ENCODE measurements at regions not wholly inside any gene's neighbourhood (a gene's known extent, or its start where the extent isn't known, plus 50 kb on each side); places are given as distances from the start of the nearest gene placed in this dataset.
"Not testable (repeated sequence)": the region's sequence is repeated elsewhere in the genome, so short reads cannot be mapped to it uniquely, and the experiment has no call there.

DNA sequence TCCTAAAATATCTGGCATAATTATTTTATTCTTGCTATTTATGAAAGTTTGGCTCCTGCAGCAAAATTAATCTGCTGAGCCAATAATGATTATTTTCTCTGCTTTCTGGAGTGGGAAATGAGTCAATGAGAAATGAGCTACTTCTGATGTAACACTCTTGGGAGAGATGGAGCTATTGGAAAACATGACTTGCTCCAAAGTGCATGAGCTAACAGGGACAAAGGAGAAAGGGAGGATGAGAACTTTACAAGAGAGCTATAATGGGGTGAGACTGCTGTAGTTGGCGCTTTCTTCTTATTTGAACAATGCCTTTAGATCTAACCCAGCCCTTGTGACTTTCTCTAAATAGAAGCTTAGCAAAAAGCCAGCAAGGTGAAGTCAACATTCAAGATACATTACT is 615.1 kb downstream of the ANKRD50 start:
- no peaks in the 10 kb centered on the region for H3K9me3 ChIP-seq
- H3K27me3 ChIP-seq, result no peaks in the 10 kb centered on the region
- H3K36me3 ChIP-seq, result no peaks in the 10 kb centered on the region
- H3K4me2 ChIP-seq, result no peak overlapping the region
- no peaks in the 10 kb centered on the region for H3K4me1 ChIP-seq
- H3K4me3 ChIP-seq, result no peak overlapping the region
- no peak overlapping the region for H3K9ac ChIP-seq
- no peak overlapping the region for H3K27ac ChIP-seq
- TF ChIP-seq Cebpa-rat (IDR thresholded peaks at IDR 0.05), result no peak
- H4K20me1 ChIP-seq, result no peaks in the 10 kb centered on the region

DNA sequence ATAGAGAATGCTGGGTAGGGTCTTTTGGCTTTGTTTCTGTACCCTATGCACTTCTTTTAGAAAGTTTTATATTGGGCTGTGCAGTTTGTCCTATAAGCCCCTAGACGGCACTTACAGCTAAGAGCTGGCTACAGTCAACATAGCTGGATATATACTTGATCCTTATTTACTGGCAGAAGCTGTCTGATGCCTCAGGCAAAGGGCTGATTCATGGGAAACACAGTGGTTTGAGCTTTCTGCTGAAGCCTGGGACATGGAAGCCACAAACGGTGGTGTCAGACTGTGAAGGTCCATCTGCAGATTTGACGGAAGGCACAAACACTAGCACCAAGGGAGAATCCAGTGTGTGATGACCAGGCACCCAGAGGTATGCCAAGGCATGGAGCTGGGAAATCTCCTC is 608.4 kb downstream of the ANKRD50 start:
- no peak for TF ChIP-seq Cebpa-rat (IDR thresholded peaks at IDR 0.05)
- Histone ChIP-seq H3K9ac (no peak overlapping the region), H4K20me1 (no peaks in the 10 kb centered on the region), H3K9me3 (no peaks in the 10 kb centered on the region), H3K36me3 (no peaks in the 10 kb centered on the region), H3K4me1 (peaks cover 8% of the 10 kb centered on the region; the same call in 1 of the 2 replicates), H3K27ac (no peak overlapping the region), H3K27me3 (no peaks in the 10 kb centered on the region), H3K4me3 (no peak overlapping the region), H3K4me2 (no peak overlapping the region)

DNA sequence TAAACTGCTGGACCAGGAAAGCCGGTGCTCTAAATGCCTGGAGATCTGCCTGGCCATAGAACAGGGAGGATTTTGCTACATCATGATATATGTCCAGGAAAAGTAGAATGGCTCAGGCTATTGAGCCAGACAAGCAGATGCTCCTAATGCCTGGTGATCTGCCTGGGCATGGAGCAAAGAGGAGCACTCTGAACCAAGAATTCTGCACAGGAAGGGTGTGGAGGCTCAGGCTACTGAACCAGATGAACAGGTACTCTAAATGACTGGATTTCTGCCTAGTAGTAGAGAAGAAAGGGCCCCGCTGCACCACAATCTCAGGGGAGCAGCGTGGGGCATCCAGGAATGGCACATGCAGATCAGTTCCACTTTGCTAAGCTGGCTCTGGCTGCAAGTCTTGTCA is 607.9 kb downstream of the ANKRD50 start:
- no peak overlapping the region for H3K9ac ChIP-seq
- H3K4me2 ChIP-seq, result no peak overlapping the region
- H3K4me1 ChIP-seq, result peaks cover 8% of the 10 kb centered on the region; the same call in 1 of the 2 replicates
- no peaks in the 10 kb centered on the region for H3K9me3 ChIP-seq
- no peak overlapping the region for H3K27ac ChIP-seq
- H3K27me3 ChIP-seq, result no peaks in the 10 kb centered on the region
- no peak for TF ChIP-seq Cebpa-rat (IDR thresholded peaks at IDR 0.05)
- no peaks in the 10 kb centered on the region for H4K20me1 ChIP-seq
- H3K36me3 ChIP-seq, result no peaks in the 10 kb centered on the region
- H3K4me3 ChIP-seq, result no peak overlapping the region

DNA sequence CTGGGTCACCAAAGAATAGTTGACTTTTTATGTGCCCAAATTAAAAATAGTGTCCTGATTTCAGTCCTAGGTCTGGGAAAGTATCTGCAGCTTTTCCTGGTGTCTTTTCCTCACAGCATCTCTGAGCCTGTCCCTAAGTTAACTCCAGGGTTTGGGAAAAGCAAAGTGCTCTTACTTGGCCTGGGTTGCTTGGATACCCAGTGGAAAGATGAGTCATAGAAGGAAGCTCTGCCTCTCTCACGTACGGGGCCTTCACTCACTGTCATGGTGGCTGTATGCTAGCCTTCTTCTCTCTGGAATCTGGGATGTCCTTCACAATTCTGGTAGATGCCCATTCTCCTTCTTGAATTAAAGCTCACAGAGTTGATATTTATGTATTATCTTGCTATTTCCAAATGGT is 607.3 kb downstream of the ANKRD50 start:
- Histone ChIP-seq H3K9ac (no peak overlapping the region), H4K20me1 (no peaks in the 10 kb centered on the region), H3K27me3 (no peaks in the 10 kb centered on the region), H3K4me1 (peaks cover 8% of the 10 kb centered on the region; the same call in 1 of the 2 replicates), H3K4me3 (no peak overlapping the region), H3K27ac (no peak overlapping the region), H3K36me3 (no peaks in the 10 kb centered on the region), H3K4me2 (no peak overlapping the region), H3K9me3 (no peaks in the 10 kb centered on the region)
- TF ChIP-seq Cebpa-rat (IDR thresholded peaks at IDR 0.05), result no peak

DNA sequence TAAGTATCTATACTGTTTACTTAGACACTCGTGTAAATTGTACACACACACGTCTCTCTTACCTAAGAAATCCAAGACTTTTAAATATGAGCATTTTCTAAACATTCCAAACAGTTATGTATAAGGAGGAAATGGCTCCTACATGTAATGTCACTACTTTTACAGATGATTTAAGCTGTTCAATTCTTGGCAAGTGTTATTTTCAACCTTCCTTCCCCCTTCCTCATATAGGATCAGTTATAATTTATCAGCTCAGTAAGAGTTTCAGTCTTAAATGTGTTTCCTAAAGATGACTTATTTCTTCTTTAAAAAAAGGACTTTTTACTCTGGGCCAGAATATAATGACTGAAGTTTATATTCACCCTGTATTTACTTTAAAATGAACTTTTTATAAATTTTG is 601.1 kb downstream of the ANKRD50 start:
- Histone ChIP-seq H3K27ac (no peak overlapping the region), H4K20me1 (no peaks in the 10 kb centered on the region)

DNA sequence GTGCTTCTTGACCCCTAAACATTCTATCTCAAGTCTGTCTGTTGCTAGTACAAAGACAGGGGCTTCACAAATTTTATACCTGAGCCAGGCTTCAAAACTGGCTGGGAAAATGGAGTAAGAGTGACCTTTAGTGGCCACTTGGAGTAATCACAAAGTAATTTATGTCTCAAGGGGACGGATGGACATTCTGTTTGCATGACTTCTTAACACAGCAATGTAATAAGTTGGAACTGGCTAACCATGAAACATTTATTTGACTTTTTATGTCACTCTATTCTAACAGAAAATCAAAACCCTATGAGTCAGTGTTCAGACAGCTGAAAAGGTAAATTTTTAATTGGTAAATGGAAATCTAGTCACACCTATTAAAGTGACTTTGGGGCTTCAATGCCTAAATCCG is 600.6 kb downstream of the ANKRD50 start:
- no peaks in the 10 kb centered on the region for H3K4me1 ChIP-seq
- no peak overlapping the region for H3K4me3 ChIP-seq
- no peak overlapping the region for H3K27ac ChIP-seq
- no peak overlapping the region for H3K4me2 ChIP-seq
- H4K20me1 ChIP-seq, result no peaks in the 10 kb centered on the region
- no peaks in the 10 kb centered on the region for H3K27me3 ChIP-seq
- no peaks in the 10 kb centered on the region for H3K36me3 ChIP-seq
- H3K9me3 ChIP-seq, result no peaks in the 10 kb centered on the region
- H3K9ac ChIP-seq, result no peak overlapping the region
- TF ChIP-seq Cebpa-rat (IDR thresholded peaks at IDR 0.05), result no peak

More for the DNA sequence above, 601.1 kb downstream of the ANKRD50 start:
- Histone ChIP-seq H3K4me2 (no peak overlapping the region), H3K9me3 (no peaks in the 10 kb centered on the region), H3K36me3 (no peaks in the 10 kb centered on the region), H3K27me3 (no peaks in the 10 kb centered on the region), H3K4me3 (no peak overlapping the region), H3K9ac (no peak overlapping the region), H3K4me1 (no peaks in the 10 kb centered on the region)
- TF ChIP-seq Cebpa-rat (IDR thresholded peaks at IDR 0.05), result no peak

DNA sequence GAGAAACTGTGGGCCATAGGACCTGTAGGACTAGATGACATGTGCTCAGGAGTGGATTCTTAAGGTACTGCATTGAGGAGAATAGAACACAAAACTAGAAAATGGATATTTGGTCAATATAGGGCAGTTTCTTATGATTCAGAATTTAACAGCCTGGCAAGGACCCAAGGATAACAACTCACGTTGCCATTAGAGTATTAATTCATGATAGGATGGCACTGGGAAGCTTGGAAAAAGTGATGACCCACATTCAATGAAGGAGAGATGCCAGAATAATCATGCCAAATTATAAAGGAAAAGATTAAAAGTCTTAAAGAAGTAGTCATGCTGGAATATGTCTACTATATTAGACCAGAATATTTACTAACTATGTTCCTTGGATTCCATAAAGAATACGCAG is 594.5 kb downstream of the ANKRD50 start:
- Histone ChIP-seq H3K27ac (no peak overlapping the region), H3K4me3 (no peak overlapping the region), H3K9me3 (no peaks in the 10 kb centered on the region), H4K20me1 (no peaks in the 10 kb centered on the region), H3K4me1 (no peaks in the 10 kb centered on the region), H3K4me2 (no peak overlapping the region), H3K9ac (no peak overlapping the region), H3K36me3 (no peaks in the 10 kb centered on the region), H3K27me3 (no peaks in the 10 kb centered on the region)
- TF ChIP-seq Cebpa-rat (IDR thresholded peaks at IDR 0.05), result no peak

DNA sequence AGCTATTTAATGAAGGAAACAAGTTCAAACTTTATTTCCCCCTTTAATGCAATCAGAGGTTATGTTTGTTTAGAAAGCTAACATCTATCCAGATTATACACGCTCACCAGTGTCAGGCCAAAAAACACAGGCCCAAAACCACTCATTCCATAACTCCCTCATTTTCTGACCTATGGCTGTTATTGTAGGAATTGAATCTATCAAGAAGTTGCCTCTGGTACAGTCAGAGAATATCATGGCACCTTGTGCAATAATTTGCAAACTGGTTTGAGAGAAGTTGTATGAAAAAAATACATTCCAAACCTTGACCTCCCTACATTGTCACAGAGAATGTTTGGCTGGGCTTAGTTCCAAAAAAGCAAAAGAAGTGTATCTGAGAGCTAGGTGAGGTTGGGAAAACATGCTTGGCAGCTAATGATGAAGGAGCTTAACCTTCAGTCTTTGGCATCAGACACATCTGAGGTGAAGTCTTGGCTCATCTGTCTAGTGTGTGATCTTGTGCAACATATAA is 591.0 kb downstream of the ANKRD50 start:
- H3K27me3 ChIP-seq, result no peaks in the 10 kb centered on the region
- TF ChIP-seq Cebpa-rat (IDR thresholded peaks at IDR 0.05), result no peak
- H4K20me1 ChIP-seq, result no peaks in the 10 kb centered on the region
- no peaks in the 10 kb centered on the region for H3K9me3 ChIP-seq
- no peak overlapping the region for H3K9ac ChIP-seq
- H3K4me2 ChIP-seq, result no peak overlapping the region
- no peak overlapping the region for H3K4me3 ChIP-seq
- H3K27ac ChIP-seq, result no peak overlapping the region
- no peaks in the 10 kb centered on the region for H3K4me1 ChIP-seq
- H3K36me3 ChIP-seq, result no peaks in the 10 kb centered on the region

DNA sequence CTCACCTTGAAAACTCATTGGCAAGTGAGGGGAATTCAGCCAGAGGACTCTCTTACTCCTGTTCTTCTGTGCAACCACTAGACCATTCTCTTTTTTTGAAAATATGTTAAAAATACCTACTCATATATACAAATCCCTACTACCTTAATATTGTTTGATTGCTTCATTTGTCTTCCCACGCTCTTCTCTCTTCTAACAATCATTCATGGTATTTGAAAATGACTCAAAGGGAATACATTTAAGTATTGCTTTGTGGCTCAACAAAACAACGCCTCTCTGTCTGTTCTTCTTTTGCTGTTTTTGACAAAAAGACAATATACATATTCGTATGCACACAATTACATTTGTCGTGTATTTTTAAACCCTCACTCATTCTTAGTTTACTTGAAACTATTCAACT is 589.4 kb downstream of the ANKRD50 start:
- Histone ChIP-seq H3K27me3 (no peaks in the 10 kb centered on the region), H3K4me3 (no peak overlapping the region), H3K36me3 (no peaks in the 10 kb centered on the region), H3K9ac (no peak overlapping the region), H3K4me1 (no peaks in the 10 kb centered on the region), H3K9me3 (no peaks in the 10 kb centered on the region), H3K4me2 (no peak overlapping the region), H3K27ac (no peak overlapping the region), H4K20me1 (no peaks in the 10 kb centered on the region)
- no peak for TF ChIP-seq Cebpa-rat (IDR thresholded peaks at IDR 0.05)

DNA sequence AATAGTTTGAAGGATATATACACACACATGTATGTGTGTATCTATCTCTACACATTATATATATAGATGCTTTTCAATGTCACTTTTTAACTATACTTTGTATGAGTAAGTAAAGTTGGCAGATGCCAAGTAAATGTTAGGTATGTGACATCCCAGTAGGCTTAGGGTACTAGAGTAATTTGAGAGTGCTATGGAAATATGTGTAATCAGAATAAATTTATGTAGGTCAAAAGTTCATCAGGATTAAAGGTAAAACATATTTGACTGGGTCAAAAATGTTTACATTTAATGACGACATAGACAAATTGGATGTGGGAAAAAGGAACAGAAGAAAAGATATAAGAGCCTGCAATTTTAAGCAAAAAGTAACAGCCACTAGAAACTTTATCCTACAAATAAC is 588.8 kb downstream of the ANKRD50 start:
- no peak overlapping the region for H3K27ac ChIP-seq
- H3K9ac ChIP-seq, result no peak overlapping the region
- H3K4me3 ChIP-seq, result no peak overlapping the region
- H3K36me3 ChIP-seq, result no peaks in the 10 kb centered on the region
- H4K20me1 ChIP-seq, result no peaks in the 10 kb centered on the region
- no peak for TF ChIP-seq Cebpa-rat (IDR thresholded peaks at IDR 0.05)
- H3K27me3 ChIP-seq, result no peaks in the 10 kb centered on the region
- H3K9me3 ChIP-seq, result no peaks in the 10 kb centered on the region
- no peak overlapping the region for H3K4me2 ChIP-seq
- H3K4me1 ChIP-seq, result no peaks in the 10 kb centered on the region

DNA sequence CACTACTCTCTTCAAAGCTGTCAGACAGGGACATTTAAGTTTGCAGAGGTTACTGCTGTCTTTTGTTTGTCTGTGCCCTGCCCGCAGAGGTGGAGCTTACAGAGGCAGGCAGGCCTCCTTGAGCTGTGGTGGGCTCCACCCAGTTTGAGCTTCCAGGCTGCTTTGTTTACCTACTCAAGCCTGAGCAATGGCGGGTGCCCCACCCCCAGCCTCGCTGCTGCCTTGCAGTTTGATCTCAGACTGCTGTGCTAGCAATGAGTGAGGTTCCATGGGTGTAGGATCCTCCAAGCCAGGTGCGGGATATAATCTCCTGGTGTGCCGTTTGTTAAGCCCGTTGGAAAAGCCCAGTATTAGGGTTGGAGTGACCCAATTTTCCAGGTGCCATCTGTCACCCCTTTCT is 581.2 kb downstream of the ANKRD50 start:
- H3K4me2 ChIP-seq, H3K27ac ChIP-seq, H3K9me3 ChIP-seq, H3K27me3 ChIP-seq, H3K36me3 ChIP-seq, H3K9ac ChIP-seq, H3K4me1 ChIP-seq, H3K4me3 ChIP-seq, H4K20me1 ChIP-seq: not testable (repeated sequence)

All from BLaER1 (cell line).